Vagina (tissue), 2 donors: ENCODE measurements at regions not wholly inside any gene's neighbourhood (a gene's known extent, or its start where the extent isn't known, plus 50 kb on each side); places are given as distances from the start of the nearest gene placed in this dataset.

Source experiments
- POLR2A ChIP-seq, 2 donors: fragments of 450-650 bp; IDR thresholded peaks; one replicate each; pipeline ENCODE4 v1.6.1; 2017; ENCODE audit warnings: antibody characterized with exemption in 2 of 2, mild to moderate bottlenecking in 2 of 2, moderate library complexity in 2 of 2
- POLR2AphosphoS5 ChIP-seq, 2 donors: sonication (generic); formaldehyde crosslinking; IDR thresholded peaks; one replicate each; pipeline ENCODE4 v1.9.0; 2017; ENCODE audit warnings: antibody characterized with exemption in 2 of 2, mild to moderate bottlenecking in 2 of 2, low read depth in 1 of 2; ENCODE audit not compliant: insufficient read depth in 1 of 2
- TF ChIP-seq, protein P1 (sequence below), 3 experiments: fragments of 450-650 bp in 2 of 3; fragments of 200-600 bp in 1 of 3; sonication (generic) in 1 of 3; IDR thresholded peaks; one replicate each; pipeline ENCODE4 v1.5.1; 2017 to 2019; ENCODE audit warnings: antibody characterized with exemption in 3 of 3, mild to moderate bottlenecking in 2 of 3, moderate library complexity in 2 of 3

DNA sequence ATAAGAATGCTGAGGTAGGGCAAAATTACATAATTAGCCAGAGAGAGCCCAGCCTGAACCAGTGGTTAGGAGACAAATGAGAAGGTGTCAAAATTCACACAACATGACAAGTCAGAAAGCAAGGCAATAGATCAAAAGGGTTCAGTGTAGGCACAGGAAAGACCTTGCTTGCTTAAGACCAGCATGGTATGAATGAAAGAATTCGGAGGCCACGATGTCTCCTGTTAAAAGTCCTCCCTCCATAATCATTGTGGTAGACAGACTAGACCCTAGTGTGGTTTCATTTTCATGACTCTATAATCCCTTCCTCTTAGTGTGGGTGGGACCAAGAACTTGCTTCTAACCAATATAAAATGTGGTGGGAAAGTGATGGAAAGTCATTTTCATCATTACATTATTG is 98.7 kb upstream of the ANKRD28 start:
- TF ChIP-seq, protein P1, sequence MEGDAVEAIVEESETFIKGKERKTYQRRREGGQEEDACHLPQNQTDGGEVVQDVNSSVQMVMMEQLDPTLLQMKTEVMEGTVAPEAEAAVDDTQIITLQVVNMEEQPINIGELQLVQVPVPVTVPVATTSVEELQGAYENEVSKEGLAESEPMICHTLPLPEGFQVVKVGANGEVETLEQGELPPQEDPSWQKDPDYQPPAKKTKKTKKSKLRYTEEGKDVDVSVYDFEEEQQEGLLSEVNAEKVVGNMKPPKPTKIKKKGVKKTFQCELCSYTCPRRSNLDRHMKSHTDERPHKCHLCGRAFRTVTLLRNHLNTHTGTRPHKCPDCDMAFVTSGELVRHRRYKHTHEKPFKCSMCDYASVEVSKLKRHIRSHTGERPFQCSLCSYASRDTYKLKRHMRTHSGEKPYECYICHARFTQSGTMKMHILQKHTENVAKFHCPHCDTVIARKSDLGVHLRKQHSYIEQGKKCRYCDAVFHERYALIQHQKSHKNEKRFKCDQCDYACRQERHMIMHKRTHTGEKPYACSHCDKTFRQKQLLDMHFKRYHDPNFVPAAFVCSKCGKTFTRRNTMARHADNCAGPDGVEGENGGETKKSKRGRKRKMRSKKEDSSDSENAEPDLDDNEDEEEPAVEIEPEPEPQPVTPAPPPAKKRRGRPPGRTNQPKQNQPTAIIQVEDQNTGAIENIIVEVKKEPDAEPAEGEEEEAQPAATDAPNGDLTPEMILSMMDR (IDR thresholded peaks at IDR 0.05), result no peak
- TF ChIP-seq POLR2A (IDR thresholded peaks at IDR 0.05), result no peak
- no peak for TF ChIP-seq POLR2AphosphoS5 (IDR thresholded peaks at IDR 0.05; ENCODE audit: insufficient read depth in 1 of 2, low read depth in 1 of 2)
